GM12878 (cell line): ENCODE measurements at regions not wholly inside any gene's neighbourhood (a gene's known extent, or its start where the extent isn't known, plus 50 kb on each side); places are given as distances from the start of the nearest gene placed in this dataset.

Experiments
- ATAC-seq: fragments of 200-7000 bp; cut with Tn5 transposase; 3 replicates; pipeline ENCODE4 v1.9.1; 2020; ENCODE audit warnings: mild to moderate bottlenecking, moderate library complexity
- BruUV-seq: library from RNA; stranded (reverse); fragments of 400-500 nt; replicated peaks from 2 replicates; lab custom pipeline; 2021; lab: Mats Ljungman, UMichigan
- CTCF ChIA-PET: fragments of 300-600 bp; sonication (Branson Sonifier 250); formaldehyde crosslinking; extraction: SDS; loops from one replicate; lab custom pipeline; 2021; ENCODE audit warnings: inconsistent platforms; lab: Yijun Ruan, JAX
- POLR2A ChIA-PET: fragments of 350-600 bp; formaldehyde crosslinking; extraction: SDS; loops from one replicate; lab custom pipeline; 2021; ENCODE audit warnings: inconsistent platforms; lab: Charles Lee
- RAD21 ChIA-PET: fragments of 300-600 bp; sonication (Branson Sonifier 250); formaldehyde crosslinking; loops from one replicate; lab custom pipeline; 2023; ENCODE audit warnings: antibody characterized with exemption; ENCODE audit not compliant: unreplicated experiment; lab: Charles Lee
- SMC1A ChIA-PET: fragments of 300-600 bp; sonication (Branson Sonifier 250); formaldehyde crosslinking; loops from one replicate; lab custom pipeline; 2023; ENCODE audit not compliant: unreplicated experiment, uncharacterized antibody; lab: Charles Lee
- DNase-seq: peaks from one replicate; pipeline ENCODE4 v3.0.0-alpha.2; 2011; ENCODE audit warnings: low read depth, low spot score
- FAIRE-seq: peaks from 3 replicates; lab custom pipeline; 2011; peaks lifted over from hg19 to GRCh38; lab: Jason Lieb, UNC
- H2AFZ ChIP-seq: 2 replicates; pipeline ENCODE4 v1.6.0; 2011; ENCODE audit warnings: low read depth, low read length, control low read depth; ENCODE audit not compliant: control insufficient read depth
- H3K27ac ChIP-seq: 2 replicates; pipeline ENCODE4 v1.5.1; 2011; ENCODE audit warnings: control low read depth; ENCODE audit not compliant: control insufficient read depth, insufficient read depth
- H3K27me3 ChIP-seq, 2 experiments: replicated peaks in 1 of 2; 2 replicates each; pipeline versions ENCODE4 v1.6.0 to v1.6.1; 2011; ENCODE audit warnings: low read length in 1 of 2; ENCODE audit not compliant: control insufficient read depth in 2 of 2, insufficient read depth in 2 of 2
- H3K36me3 ChIP-seq, 2 experiments: 2 replicates each; pipeline ENCODE4 v1.5.1; 2011; ENCODE audit warnings: low read length in 1 of 2; ENCODE audit not compliant: control insufficient read depth in 2 of 2, insufficient read depth in 2 of 2
- H3K4me1 ChIP-seq: 2 replicates; pipeline ENCODE4 v1.6.1; 2011; ENCODE audit warnings: mild to moderate bottlenecking, low read length, moderate library complexity, mixed read lengths; ENCODE audit not compliant: control insufficient read depth, insufficient read depth
- H3K4me2 ChIP-seq: 2 replicates; pipeline ENCODE4 v1.6.0; 2011; ENCODE audit warnings: control low read depth; ENCODE audit not compliant: control insufficient read depth, insufficient read depth
- H3K4me3 ChIP-seq: fragments of 200-600 bp; sonication (generic); 2 replicates; pipeline ENCODE4 v1.5.1; 2016
- H3K79me2 ChIP-seq: 2 replicates; pipeline ENCODE4 v1.6.0; 2011; ENCODE audit warnings: low read length; ENCODE audit not compliant: control insufficient read depth, insufficient read depth
- H3K9ac ChIP-seq: 2 replicates; pipeline ENCODE4 v1.8.0; 2011; ENCODE audit warnings: low read length, control low read depth, mixed read lengths; ENCODE audit not compliant: control insufficient read depth, insufficient read depth
- H3K9me3 ChIP-seq: replicated peaks from 3 replicates; pipeline ENCODE4 v1.5.1; 2011; ENCODE audit warnings: mild to moderate bottlenecking, low read length; ENCODE audit not compliant: control insufficient read depth, insufficient read depth
- H4K20me1 ChIP-seq: 2 replicates; pipeline ENCODE4 v1.6.0; 2011; ENCODE audit not compliant: control insufficient read depth, insufficient read depth
- HCFC1 ChIP-seq: fragments of 150-350 bp; IDR thresholded peaks from 2 replicates; pipeline ENCODE4 v1.6.1; 2014; ENCODE audit warnings: low read length
- POU2F2 ChIP-seq: IDR thresholded peaks from 3 replicates; pipeline ENCODE4 v1.6.1; 2011; ENCODE audit warnings: low read depth, mild to moderate bottlenecking, low read length, borderline replicate concordance
- ZSCAN29 ChIP-seq: fragments of 450-650 bp; IDR thresholded peaks from 2 replicates; pipeline ENCODE4 v1.6.1; 2017; ENCODE audit warnings: mild to moderate bottlenecking, moderate library complexity
- ZZZ3 ChIP-seq: IDR thresholded peaks from 2 replicates; pipeline ENCODE4 v1.6.1; 2011; ENCODE audit warnings: low read depth; ENCODE audit not compliant: control insufficient read depth, insufficient read length
- WGBS: methylation state at CpG from one replicate; pipeline ENCODE4 v1.1.6; 2016; ENCODE audit warnings: low lambda C conversion rate; ENCODE audit not compliant: insufficient replicate concordance, insufficient coverage; ENCODE audit errors: missing lambda C conversion rate; 5-methylcytosine and 5-hydroxymethylcytosine counted together
- in situ Hi-C: fragments of 300-500 bp; cut with MboI; formaldehyde crosslinking; loops from 9 replicates; pipeline ENCODE4 v1.14.3; 2018; ENCODE audit warnings: mixed read lengths
- intact Hi-C: fragments of 100-400 bp; cut with micrococcal nuclease; formaldehyde crosslinking; loops from one replicate; pipeline ENCODE4 v1.14.2; 2022; ENCODE audit not compliant: unreplicated experiment
- TF ChIP-seq, protein P1 (sequence below): fragments of 450-650 bp; formaldehyde crosslinking; IDR thresholded peaks from 2 replicates; pipeline ENCODE4 v1.4.0; 2020; ENCODE audit warnings: mild to moderate bottlenecking, moderate library complexity

GRCh38 chr12:60398547-60398946 lies 802.7 kb downstream of the SLC16A7 start:
- H3K79me2 ChIP-seq, result no peaks in the 10 kb centered on the region
- RAD21 ChIA-PET, result no interaction called here
- no peaks in the 10 kb centered on the region for H3K27me3 ChIP-seq
- ATAC-seq, result no peak
- BruUV-seq, result no TSS peak
- no peaks in the 10 kb centered on the region for H3K36me3 ChIP-seq
- H4K20me1 ChIP-seq, result no peaks in the 10 kb centered on the region
- H3K9me3 ChIP-seq, result no peaks in the 10 kb centered on the region
- H2AFZ ChIP-seq, result no peak overlapping the region
- H3K4me2 ChIP-seq, result no peak overlapping the region
- POLR2A ChIA-PET, result no interaction called here
- TF ChIP-seq ZZZ3 (no peak), POU2F2 (no peak), HCFC1 (no peak), ZSCAN29 (no peak)
- TF ChIP-seq, protein P1, sequence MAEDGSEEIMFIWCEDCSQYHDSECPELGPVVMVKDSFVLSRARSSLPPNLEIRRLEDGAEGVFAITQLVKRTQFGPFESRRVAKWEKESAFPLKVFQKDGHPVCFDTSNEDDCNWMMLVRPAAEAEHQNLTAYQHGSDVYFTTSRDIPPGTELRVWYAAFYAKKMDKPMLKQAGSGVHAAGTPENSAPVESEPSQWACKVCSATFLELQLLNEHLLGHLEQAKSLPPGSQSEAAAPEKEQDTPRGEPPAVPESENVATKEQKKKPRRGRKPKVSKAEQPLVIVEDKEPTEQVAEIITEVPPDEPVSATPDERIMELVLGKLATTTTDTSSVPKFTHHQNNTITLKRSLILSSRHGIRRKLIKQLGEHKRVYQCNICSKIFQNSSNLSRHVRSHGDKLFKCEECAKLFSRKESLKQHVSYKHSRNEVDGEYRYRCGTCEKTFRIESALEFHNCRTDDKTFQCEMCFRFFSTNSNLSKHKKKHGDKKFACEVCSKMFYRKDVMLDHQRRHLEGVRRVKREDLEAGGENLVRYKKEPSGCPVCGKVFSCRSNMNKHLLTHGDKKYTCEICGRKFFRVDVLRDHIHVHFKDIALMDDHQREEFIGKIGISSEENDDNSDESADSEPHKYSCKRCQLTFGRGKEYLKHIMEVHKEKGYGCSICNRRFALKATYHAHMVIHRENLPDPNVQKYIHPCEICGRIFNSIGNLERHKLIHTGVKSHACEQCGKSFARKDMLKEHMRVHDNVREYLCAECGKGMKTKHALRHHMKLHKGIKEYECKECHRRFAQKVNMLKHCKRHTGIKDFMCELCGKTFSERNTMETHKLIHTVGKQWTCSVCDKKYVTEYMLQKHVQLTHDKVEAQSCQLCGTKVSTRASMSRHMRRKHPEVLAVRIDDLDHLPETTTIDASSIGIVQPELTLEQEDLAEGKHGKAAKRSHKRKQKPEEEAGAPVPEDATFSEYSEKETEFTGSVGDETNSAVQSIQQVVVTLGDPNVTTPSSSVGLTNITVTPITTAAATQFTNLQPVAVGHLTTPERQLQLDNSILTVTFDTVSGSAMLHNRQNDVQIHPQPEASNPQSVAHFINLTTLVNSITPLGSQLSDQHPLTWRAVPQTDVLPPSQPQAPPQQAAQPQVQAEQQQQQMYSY (CRISPR knock-in tag), result no peak
- in situ Hi-C loops, result no loop called here
- 95% methylated on average over 1 of the region's 1 CpG for WGBS
- H3K9ac ChIP-seq, result no peak overlapping the region
- no peak overlapping the region for H3K4me3 ChIP-seq
- FAIRE-seq, result no peak
- no peaks in the 10 kb centered on the region for H3K4me1 ChIP-seq
- DNase-seq, result no peak
- H3K27ac ChIP-seq, result no peak overlapping the region
- SMC1A ChIA-PET, result interaction anchor here (1.2 kb wide), 1 partner anchor 11 kb away, joined by 3 read pairs; no protein-coding TSS in a partner anchor
- intact Hi-C loops, result no loop called here
- CTCF ChIA-PET, result no interaction called here
